ENCODE measurements at regions not wholly inside any gene's neighbourhood (a gene's known extent, or its start where the extent isn't known, plus 50 kb on each side); places are given as distances from the start of the nearest gene placed in this dataset.

DNA sequence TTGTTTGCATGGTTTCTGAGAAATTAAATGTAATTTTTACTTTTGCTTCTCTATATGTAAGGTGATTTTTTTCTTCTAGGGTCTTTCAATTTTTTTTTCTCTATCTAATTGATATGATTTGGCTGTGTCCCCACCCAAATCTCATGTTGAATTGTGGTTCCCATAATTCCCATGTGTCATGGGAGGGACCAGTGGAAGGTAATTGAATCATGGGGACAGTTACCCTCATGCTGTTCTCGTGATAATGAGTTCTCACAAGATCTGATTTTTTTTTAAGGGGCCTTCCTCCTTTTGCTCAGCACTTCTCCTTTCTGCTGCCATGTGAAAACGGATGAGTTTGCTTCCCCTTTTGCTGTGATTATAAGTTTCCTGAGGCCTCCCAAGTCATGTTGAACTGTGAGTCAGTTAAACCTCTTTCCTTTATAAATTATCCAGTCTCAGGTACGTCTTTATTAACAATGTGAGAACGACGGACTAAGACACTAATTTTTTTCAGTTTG lies 150.8 kb downstream of the MTRR start:
- no peak for DNase-seq
- intact Hi-C loops (cut with micrococcal nuclease; ENCODE audit: unreplicated experiment), result no loop called here
- Histone ChIP-seq H3K9me3 (no peaks in the 10 kb centered on the region), H3K4me3 (ENCODE audit: low read depth, low read length) (no peak overlapping the region), H3K4me1 (no peaks in the 10 kb centered on the region), H3K27me3 (replicated peaks; ENCODE audit: control insufficient read depth, insufficient read depth, low read length) (no peaks in the 10 kb centered on the region), H3K36me3 (ENCODE audit: control insufficient read depth, insufficient read depth, low read length) (no peaks in the 10 kb centered on the region)
- H3K27me3 Mint-ChIP-seq (ENCODE audit: insufficient read depth, unreplicated experiment), result peaks cover 3% of the 10 kb centered on the region
- H3K36me3 Mint-ChIP-seq (ENCODE audit: insufficient read depth, unreplicated experiment), result no peaks in the 10 kb centered on the region
- BruUV-seq (replicated peaks), result no TSS peak
- TF ChIP-seq, protein P1, sequence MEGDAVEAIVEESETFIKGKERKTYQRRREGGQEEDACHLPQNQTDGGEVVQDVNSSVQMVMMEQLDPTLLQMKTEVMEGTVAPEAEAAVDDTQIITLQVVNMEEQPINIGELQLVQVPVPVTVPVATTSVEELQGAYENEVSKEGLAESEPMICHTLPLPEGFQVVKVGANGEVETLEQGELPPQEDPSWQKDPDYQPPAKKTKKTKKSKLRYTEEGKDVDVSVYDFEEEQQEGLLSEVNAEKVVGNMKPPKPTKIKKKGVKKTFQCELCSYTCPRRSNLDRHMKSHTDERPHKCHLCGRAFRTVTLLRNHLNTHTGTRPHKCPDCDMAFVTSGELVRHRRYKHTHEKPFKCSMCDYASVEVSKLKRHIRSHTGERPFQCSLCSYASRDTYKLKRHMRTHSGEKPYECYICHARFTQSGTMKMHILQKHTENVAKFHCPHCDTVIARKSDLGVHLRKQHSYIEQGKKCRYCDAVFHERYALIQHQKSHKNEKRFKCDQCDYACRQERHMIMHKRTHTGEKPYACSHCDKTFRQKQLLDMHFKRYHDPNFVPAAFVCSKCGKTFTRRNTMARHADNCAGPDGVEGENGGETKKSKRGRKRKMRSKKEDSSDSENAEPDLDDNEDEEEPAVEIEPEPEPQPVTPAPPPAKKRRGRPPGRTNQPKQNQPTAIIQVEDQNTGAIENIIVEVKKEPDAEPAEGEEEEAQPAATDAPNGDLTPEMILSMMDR (IDR thresholded peaks at IDR 0.05; ENCODE audit: insufficient read depth in 1 of 2, low read depth in 1 of 2, low read length in 1 of 2, severe bottlenecking in 1 of 2, unreplicated experiment in 1 of 2), result no peak
- H3K4me3 Mint-ChIP-seq (ENCODE audit: unreplicated experiment), result no peak overlapping the region
- H3K27ac Mint-ChIP-seq (ENCODE audit: unreplicated experiment), result no peak overlapping the region
- POLR2A ChIA-PET, result no interaction called here
- H3K4me1 Mint-ChIP-seq (ENCODE audit: low read depth, unreplicated experiment), result no peaks in the 10 kb centered on the region
- no peaks in the 10 kb centered on the region for H3K9me3 Mint-ChIP-seq (ENCODE audit: unreplicated experiment)
- CTCF ChIA-PET, result no interaction called here

DNA sequence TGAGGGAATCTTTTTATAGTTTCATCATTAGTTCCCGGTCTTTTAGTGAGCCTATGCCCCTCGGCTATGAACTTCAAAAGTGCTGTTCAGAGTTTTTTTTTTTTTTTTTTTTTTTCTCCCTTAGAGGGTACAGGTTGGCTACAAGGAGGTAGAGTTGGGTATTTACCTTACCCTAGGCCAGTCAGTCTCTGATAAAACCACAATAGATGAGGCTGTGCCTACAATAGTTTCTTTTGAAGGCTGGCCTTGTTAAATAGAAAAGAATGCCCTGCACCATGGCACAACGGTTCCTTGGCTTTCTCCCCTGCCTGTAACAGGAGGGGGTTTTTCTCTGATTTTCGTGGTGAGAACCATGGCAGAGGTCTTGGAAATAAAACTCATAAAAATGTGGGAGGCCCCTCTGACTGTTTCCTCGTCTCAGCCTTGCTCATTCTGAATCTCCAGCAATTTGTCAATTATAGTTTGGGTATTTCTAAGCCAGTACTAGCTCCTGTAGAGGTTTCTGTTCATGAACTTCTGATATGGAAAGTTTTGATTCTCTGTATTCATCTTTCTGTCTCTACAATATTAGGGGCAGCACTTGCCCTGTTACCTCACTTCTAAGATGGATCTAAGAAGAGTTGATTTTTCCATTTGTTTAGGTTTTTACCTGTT lies 152.0 kb downstream of the MTRR start:
- Mint-ChIP-seq H3K27ac (ENCODE audit: unreplicated experiment) (no peak overlapping the region), H3K4me3 (ENCODE audit: unreplicated experiment) (no peak overlapping the region), H3K27me3 (ENCODE audit: insufficient read depth, unreplicated experiment) (peaks cover 7% of the 10 kb centered on the region), H3K4me1 (ENCODE audit: low read depth, unreplicated experiment) (no peaks in the 10 kb centered on the region), H3K36me3 (ENCODE audit: insufficient read depth, unreplicated experiment) (no peaks in the 10 kb centered on the region), H3K9me3 (ENCODE audit: unreplicated experiment) (no peaks in the 10 kb centered on the region)
- H3K4me3 ChIP-seq (ENCODE audit: low read depth, low read length), result no peak overlapping the region
- no peaks in the 10 kb centered on the region for H3K27me3 ChIP-seq (replicated peaks; ENCODE audit: control insufficient read depth, insufficient read depth, low read length)
- BruUV-seq (replicated peaks), result no TSS peak
- no peaks in the 10 kb centered on the region for H3K9me3 ChIP-seq
- ChIA-PET CTCF (no interaction called here), POLR2A (no interaction called here)
- no peak for DNase-seq
- no peaks in the 10 kb centered on the region for H3K4me1 ChIP-seq
- no peaks in the 10 kb centered on the region for H3K36me3 ChIP-seq (ENCODE audit: control insufficient read depth, insufficient read depth, low read length)
- intact Hi-C loops (cut with micrococcal nuclease; ENCODE audit: unreplicated experiment), result no loop called here
- TF ChIP-seq, protein P1 (IDR thresholded peaks at IDR 0.05; ENCODE audit: insufficient read depth in 1 of 2, low read depth in 1 of 2, low read length in 1 of 2, severe bottlenecking in 1 of 2, unreplicated experiment in 1 of 2), result no peak

DNA sequence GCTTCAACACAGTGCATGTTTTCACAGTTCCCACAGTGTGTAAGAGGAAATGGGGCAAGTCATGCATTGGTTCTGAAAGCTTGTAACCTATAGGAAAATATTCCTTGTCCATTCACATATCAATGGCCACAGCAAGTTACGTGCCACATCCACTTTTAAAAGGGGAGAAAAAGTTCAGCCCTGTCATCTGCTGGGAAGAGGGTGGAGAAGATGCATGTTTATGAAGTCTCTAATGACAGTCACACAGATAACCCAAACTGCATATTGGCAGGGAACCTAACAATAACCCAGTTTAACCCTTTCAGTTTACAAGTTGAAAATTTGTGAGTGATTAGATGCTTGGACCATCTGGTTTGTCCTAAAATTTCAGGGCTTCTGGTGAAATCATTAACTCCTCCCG lies 159.3 kb downstream of the MTRR start:
- no peak for DNase-seq
- Mint-ChIP-seq H3K27ac (ENCODE audit: unreplicated experiment) (no peak overlapping the region), H3K9me3 (ENCODE audit: unreplicated experiment) (no peaks in the 10 kb centered on the region), H3K27me3 (ENCODE audit: insufficient read depth, unreplicated experiment) (peaks cover 11% of the 10 kb centered on the region), H3K36me3 (ENCODE audit: insufficient read depth, unreplicated experiment) (no peaks in the 10 kb centered on the region), H3K4me3 (ENCODE audit: unreplicated experiment) (no peak overlapping the region), H3K4me1 (ENCODE audit: low read depth, unreplicated experiment) (no peaks in the 10 kb centered on the region)
- POLR2A ChIA-PET, result no interaction called here
- intact Hi-C loops (cut with micrococcal nuclease; ENCODE audit: unreplicated experiment), result no loop called here
- TF ChIP-seq, protein P1 (IDR thresholded peaks at IDR 0.05; ENCODE audit: insufficient read depth in 1 of 2, low read depth in 1 of 2, low read length in 1 of 2, severe bottlenecking in 1 of 2, unreplicated experiment in 1 of 2), result no peak
- CTCF ChIA-PET, result no interaction called here
- no peak overlapping the region for H3K4me3 ChIP-seq (ENCODE audit: low read depth, low read length)
- H3K9me3 ChIP-seq, result no peaks in the 10 kb centered on the region
- no peaks in the 10 kb centered on the region for H3K4me1 ChIP-seq
- no peaks in the 10 kb centered on the region for H3K36me3 ChIP-seq (ENCODE audit: control insufficient read depth, insufficient read depth, low read length)
- H3K27me3 ChIP-seq (replicated peaks; ENCODE audit: control insufficient read depth, insufficient read depth, low read length), result no peaks in the 10 kb centered on the region
- no TSS peak for BruUV-seq (replicated peaks)

Data from Caco-2 (cell line).